GM12878 (cell line): ENCODE measurements at regions not wholly inside any gene's neighbourhood (a gene's known extent, or its start where the extent isn't known, plus 50 kb on each side); places are given as distances from the start of the nearest gene placed in this dataset.

Experiments
- EZH2 ChIP-seq: IDR thresholded peaks from 2 replicates; pipeline ENCODE4 v1.6.1; 2012; ENCODE audit warnings: low read depth, mild to moderate bottlenecking, control low read depth, inconsistent platforms, low read length, borderline replicate concordance; ENCODE audit not compliant: control insufficient read depth
- MTA2 ChIP-seq: fragments of 450-650 bp; IDR thresholded peaks from 2 replicates; pipeline ENCODE4 v1.6.1; 2016; ENCODE audit warnings: low read depth, mild to moderate bottlenecking, moderate library complexity
- NRF1 ChIP-seq: conservative IDR thresholded peaks from 2 replicates; pipeline ENCODE4 v1.6.1; 2011; ENCODE audit warnings: mild to moderate bottlenecking, low read depth, low read length, improper control_type of control experiment
- POLR2AphosphoS5 ChIP-seq: IDR thresholded peaks from 2 replicates; pipeline ENCODE4 v1.6.1; 2011; ENCODE audit warnings: mild to moderate bottlenecking, low read length, inconsistent platforms
- RAD21 ChIP-seq: IDR thresholded peaks from 2 replicates; pipeline ENCODE4 v1.6.1; 2011; ENCODE audit warnings: mild to moderate bottlenecking, low read depth, low read length, moderate library complexity; ENCODE audit not compliant: insufficient read depth
- SUZ12 ChIP-seq: fragments of 200-600 bp; sonication (generic); IDR thresholded peaks from one replicate; pipeline ENCODE4 v1.6.1; 2018; ENCODE audit warnings: antibody characterized with exemption, mild to moderate bottlenecking; ENCODE audit not compliant: unreplicated experiment
- TCF12 ChIP-seq: IDR thresholded peaks from 2 replicates; pipeline ENCODE4 v1.6.1; 2011; ENCODE audit warnings: low read depth, mild to moderate bottlenecking, low read length

- no peak for TF ChIP-seq RAD21
- no peak for TF ChIP-seq TCF12
- no peak for TF ChIP-seq MTA2
- no peak for TF ChIP-seq POLR2AphosphoS5
- TF ChIP-seq NRF1: no peak
- no peak for TF ChIP-seq SUZ12
- no peak for TF ChIP-seq EZH2
Observed at GRCh38 chr16:17832738-17833137, 362.0 kb upstream of the XYLT1 start.
